Prostate gland (tissue), 2 donors: ENCODE measurements at regions not wholly inside any gene's neighbourhood (a gene's known extent, or its start where the extent isn't known, plus 50 kb on each side); places are given as distances from the start of the nearest gene placed in this dataset.

ENCODE experiments used
- POLR2A ChIP-seq: fragments of 450-650 bp; IDR thresholded peaks from one replicate; pipeline ENCODE4 v1.6.1; 2016; ENCODE audit warnings: antibody characterized with exemption, mild to moderate bottlenecking
- TF ChIP-seq, protein P1 (sequence below), 4 experiments: fragments of 200-600 bp in 2 of 4; fragments of 450-650 bp in 2 of 4; sonication (generic) in 2 of 4; IDR thresholded peaks; 1 replicate in 3 of 4; 2 replicates in 1 of 4; pipeline ENCODE4 v1.5.1; 2016 to 2019; ENCODE audit warnings: antibody characterized with exemption in 4 of 4, mild to moderate bottlenecking in 2 of 4, moderate library complexity in 2 of 4

DNA sequence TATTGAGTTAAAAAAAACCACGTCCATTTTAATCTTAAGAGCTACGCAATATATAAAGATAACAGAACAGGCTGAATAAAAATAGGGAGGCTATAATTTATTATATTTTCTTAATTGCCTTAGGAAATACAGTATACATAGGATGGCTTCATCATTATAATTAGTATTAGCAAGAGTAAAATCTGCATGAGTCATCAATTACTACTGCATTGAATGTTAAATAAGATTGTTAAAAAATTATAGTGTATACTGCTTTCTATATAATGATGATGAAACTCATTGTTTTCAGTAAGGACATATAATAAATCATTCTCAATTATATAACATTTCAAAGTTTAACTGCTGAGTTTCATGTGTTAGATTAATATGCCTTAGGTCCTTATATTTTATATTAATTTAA, 133.4 kb upstream of the GRID2 start:
- TF ChIP-seq POLR2A: no peak
- TF ChIP-seq, protein P1, sequence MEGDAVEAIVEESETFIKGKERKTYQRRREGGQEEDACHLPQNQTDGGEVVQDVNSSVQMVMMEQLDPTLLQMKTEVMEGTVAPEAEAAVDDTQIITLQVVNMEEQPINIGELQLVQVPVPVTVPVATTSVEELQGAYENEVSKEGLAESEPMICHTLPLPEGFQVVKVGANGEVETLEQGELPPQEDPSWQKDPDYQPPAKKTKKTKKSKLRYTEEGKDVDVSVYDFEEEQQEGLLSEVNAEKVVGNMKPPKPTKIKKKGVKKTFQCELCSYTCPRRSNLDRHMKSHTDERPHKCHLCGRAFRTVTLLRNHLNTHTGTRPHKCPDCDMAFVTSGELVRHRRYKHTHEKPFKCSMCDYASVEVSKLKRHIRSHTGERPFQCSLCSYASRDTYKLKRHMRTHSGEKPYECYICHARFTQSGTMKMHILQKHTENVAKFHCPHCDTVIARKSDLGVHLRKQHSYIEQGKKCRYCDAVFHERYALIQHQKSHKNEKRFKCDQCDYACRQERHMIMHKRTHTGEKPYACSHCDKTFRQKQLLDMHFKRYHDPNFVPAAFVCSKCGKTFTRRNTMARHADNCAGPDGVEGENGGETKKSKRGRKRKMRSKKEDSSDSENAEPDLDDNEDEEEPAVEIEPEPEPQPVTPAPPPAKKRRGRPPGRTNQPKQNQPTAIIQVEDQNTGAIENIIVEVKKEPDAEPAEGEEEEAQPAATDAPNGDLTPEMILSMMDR (IDR thresholded peaks at IDR 0.05): no peak
